ENCODE measurements at regions not wholly inside any gene's neighbourhood (a gene's known extent, or its start where the extent isn't known, plus 50 kb on each side); places are given as distances from the start of the nearest gene placed in this dataset.

GRCh38 chr4:111923786-111924185, 221.5 kb upstream of the FAM241A start:
- TF ChIP-seq CTCF (IDR thresholded peaks at IDR 0.05; ENCODE audit: borderline replicate concordance, extremely low read depth, low read length, poor library complexity, severe bottlenecking) = no peak
- no peak for TF ChIP-seq EZH2 (IDR thresholded peaks at IDR 0.05; ENCODE audit: borderline replicate concordance, low read depth, low read length, severe bottlenecking)

Measured in DND-41 (cell line).